Spleen (tissue), 7 donors: ENCODE measurements at regions not wholly inside any gene's neighbourhood (a gene's known extent, or its start where the extent isn't known, plus 50 kb on each side); places are given as distances from the start of the nearest gene placed in this dataset.

Experiments used
- CTCF ChIP-seq, 11 experiments: fragments of 200-600 bp in 7 of 11; fragments of 450-650 bp in 4 of 11; sonication (generic) in 4 of 11; IDR thresholded peaks in 8 of 11; conservative IDR thresholded peaks in 3 of 11; 1 replicate in 7 of 11; 2 replicates in 4 of 11; pipeline versions ENCODE4 v1.4.0 to v1.8.0; 2016 to 2021; ENCODE audit warnings: antibody characterized with exemption in 11 of 11, inconsistent platforms in 4 of 11, mild to moderate bottlenecking in 1 of 11
- POLR2A ChIP-seq, 3 donors: fragments of 450-650 bp; IDR thresholded peaks; one replicate each; pipeline ENCODE4 v1.5.1; 2017; ENCODE audit warnings: antibody characterized with exemption in 3 of 3, mild to moderate bottlenecking in 1 of 3
- donor health status: DM: no; HTN: no; CAD: no; lungs with moderate emphysema.
- donor health status: DM: no; HTN: no; CAD: no.
- donor health status: DM: no; HTN: no; CAD: no.

GRCh38 chr3:150330174-150330573, 77.9 kb upstream of the TSC22D2 start:
- no peak for TF ChIP-seq POLR2A (IDR thresholded peaks at IDR 0.05)
- no peak for TF ChIP-seq CTCF (IDR thresholded peaks at IDR 0.05 in 8 of 11, conservative IDR thresholded peaks at IDR 0.05 in 3 of 11)
